HG03135 (cell line): ENCODE measurements at regions not wholly inside any gene's neighbourhood (a gene's known extent, or its start where the extent isn't known, plus 50 kb on each side); places are given as distances from the start of the nearest gene placed in this dataset.
A peak's percentile ranks its signal among the peaks of the same experiment; 100 is the strongest.
"Not testable (repeated sequence)": the region's sequence is repeated elsewhere in the genome, so short reads cannot be mapped to it uniquely, and the experiment has no call there.

ENCODE experiments used
- ATAC-seq: cut with Tn5 transposase; IDR thresholded peaks from one replicate; pipeline ENCODE4 v1.9.1; 2021; ENCODE audit warnings: mild to moderate bottlenecking, moderate library complexity; ENCODE audit not compliant: unreplicated experiment

GRCh38 chr13:78098249-78098648 lies 179.6 kb upstream of the EDNRB start:
- ATAC-seq = no peak

- ATAC-seq = no peak
Observed at GRCh38 chr13:78096221-78096620, 177.6 kb upstream of the EDNRB start.

GRCh38 chr13:78087966-78088678 lies 169.5 kb upstream of the EDNRB start:
- no peak for ATAC-seq

GRCh38 chr13:78085434-78086225 lies 167.0 kb upstream of the EDNRB start:
- no peak for ATAC-seq

GRCh38 chr13:78084401-78084800 lies 165.8 kb upstream of the EDNRB start:
- no peak for ATAC-seq

GRCh38 chr13:78078168-78078567 lies 159.5 kb upstream of the EDNRB start:
- no peak for ATAC-seq

- ATAC-seq = no peak
Observed at GRCh38 chr13:78067290-78067689, 148.7 kb upstream of the EDNRB start.

GRCh38 chr13:78065141-78065540 lies 146.5 kb upstream of the EDNRB start:
- ATAC-seq = no peak

GRCh38 chr13:78061806-78062205 lies 143.2 kb upstream of the EDNRB start:
- ATAC-seq = no peak

GRCh38 chr13:78060966-78061365 lies 142.3 kb upstream of the EDNRB start:
- no peak for ATAC-seq

- not testable (repeated sequence) for ATAC-seq
Observed at GRCh38 chr13:78056865-78057264, 138.2 kb upstream of the EDNRB start.

GRCh38 chr13:78054157-78054556 lies 135.5 kb upstream of the EDNRB start:
- ATAC-seq = no peak

GRCh38 chr13:78047151-78047550 lies 128.5 kb upstream of the EDNRB start:
- no peak for ATAC-seq

- ATAC-seq = peak; percentile 98
Observed at GRCh38 chr13:78046331-78046730, 127.7 kb upstream of the EDNRB start.

GRCh38 chr13:78045916-78046315 lies 127.3 kb upstream of the EDNRB start:
- peak; percentile 40 for ATAC-seq

- ATAC-seq = not testable (repeated sequence)
Observed at GRCh38 chr13:78041366-78041765, 122.7 kb upstream of the EDNRB start.

- no peak for ATAC-seq
Observed at GRCh38 chr13:78040205-78040830, 121.7 kb upstream of the EDNRB start.

- ATAC-seq = no peak
Observed at GRCh38 chr13:78036841-78037240, 118.2 kb upstream of the EDNRB start.

- ATAC-seq = no peak
Observed at GRCh38 chr13:78035500-78035899, 116.9 kb upstream of the EDNRB start.

- no peak for ATAC-seq
Observed at GRCh38 chr13:78033509-78033908, 114.9 kb upstream of the EDNRB start.

- no peak for ATAC-seq
Observed at GRCh38 chr13:78032132-78032531, 113.5 kb upstream of the EDNRB start.

GRCh38 chr13:78030341-78030896 lies 111.8 kb upstream of the EDNRB start:
- ATAC-seq = no peak
